ENCODE measurements at regions not wholly inside any gene's neighbourhood (a gene's known extent, or its start where the extent isn't known, plus 50 kb on each side); places are given as distances from the start of the nearest gene placed in this dataset.

DNA sequence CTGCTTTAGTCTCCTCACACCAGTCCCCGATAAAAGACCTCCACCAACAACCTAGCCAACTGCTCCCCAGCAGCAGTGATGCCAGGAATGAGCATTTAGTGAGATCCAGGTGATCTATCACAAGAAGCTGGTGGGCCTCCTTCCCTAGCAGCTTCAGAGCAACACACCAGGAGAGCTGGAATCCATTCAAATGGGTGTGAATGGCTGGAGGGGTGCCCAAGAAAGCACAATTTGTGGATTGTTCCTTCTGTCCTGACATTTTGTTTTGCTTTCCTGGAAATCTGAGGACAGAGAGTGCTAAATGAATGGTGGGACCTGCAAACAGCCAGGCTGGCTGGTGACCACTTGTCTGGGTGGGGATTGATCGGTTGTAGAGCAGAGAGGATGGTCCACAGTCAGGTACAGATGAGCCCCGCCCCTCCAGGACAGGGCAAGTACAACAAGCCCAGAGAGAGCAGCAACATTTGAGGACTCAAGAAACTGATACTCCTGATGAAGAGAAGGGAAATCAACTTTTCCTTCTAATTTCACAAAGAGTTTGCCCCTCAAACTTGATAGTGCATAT lies 316.8 kb downstream of the VPS13C start:
- no peak for DNase-seq (ENCODE audit: low read depth)

DNA sequence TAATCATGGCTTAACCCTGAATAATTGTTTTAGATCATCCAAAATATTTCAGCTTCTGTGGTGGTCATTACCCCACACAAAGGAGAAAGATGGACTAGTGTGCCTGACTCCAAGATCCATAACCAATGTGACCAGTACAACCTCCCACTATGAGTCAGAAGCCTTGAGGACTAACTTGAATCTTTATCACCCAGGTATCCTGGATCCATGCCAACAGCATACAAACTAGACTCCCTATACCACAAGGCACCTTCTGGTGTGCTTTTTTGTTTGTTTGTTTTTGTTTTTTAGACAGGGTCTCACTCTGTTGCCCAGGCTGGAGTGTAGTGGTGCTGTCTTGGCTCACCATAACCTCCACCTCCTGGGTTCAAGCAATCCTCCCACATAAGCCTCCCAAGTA lies 317.7 kb downstream of the VPS13C start:
- no peak for DNase-seq (ENCODE audit: low read depth)

DNA sequence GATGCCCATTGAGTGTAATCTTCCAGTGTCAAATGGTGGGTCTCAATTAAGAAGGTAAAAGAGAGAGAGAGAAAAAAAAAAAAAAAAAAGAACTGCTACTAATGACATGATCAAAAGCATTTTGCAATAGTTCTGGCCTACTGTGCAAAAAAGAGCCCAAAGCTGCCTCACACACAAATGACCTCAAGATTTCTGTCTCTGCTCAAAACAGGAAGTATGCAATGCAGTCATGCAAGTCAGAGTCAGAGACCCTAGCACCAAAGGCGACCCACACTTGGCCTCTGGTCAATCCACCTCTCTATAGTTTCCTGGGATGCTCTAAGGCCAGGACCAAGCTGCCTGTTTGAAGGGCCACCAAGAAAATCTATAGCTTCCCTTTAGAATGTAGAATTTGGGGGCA lies 323.5 kb downstream of the VPS13C start:
- DNase-seq (ENCODE audit: low read depth): no peak

GRCh38 chr15:61731099-61731498 lies 329.1 kb downstream of the VPS13C start:
- no peak for DNase-seq (ENCODE audit: low read depth)

DNA sequence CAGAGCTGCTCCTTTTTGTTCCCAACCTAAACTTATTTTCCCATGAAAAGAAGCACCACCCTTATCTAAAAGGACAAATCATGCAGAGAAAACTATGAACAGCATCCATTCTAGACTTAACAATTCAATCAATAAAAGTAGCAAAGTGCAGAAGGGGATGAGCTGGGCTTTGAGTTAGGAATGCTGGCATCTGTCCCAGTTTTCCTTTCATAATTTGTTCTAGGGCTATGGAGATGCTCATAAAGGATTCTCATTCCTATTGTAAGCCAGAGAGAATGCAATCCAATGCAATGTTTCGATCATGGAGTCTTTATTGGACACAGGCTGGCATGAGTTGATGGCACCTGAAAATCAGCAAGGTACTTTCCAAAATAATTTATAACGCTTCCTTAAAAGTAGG lies 330.6 kb downstream of the VPS13C start:
- no peak for DNase-seq (ENCODE audit: low read depth)

DNA sequence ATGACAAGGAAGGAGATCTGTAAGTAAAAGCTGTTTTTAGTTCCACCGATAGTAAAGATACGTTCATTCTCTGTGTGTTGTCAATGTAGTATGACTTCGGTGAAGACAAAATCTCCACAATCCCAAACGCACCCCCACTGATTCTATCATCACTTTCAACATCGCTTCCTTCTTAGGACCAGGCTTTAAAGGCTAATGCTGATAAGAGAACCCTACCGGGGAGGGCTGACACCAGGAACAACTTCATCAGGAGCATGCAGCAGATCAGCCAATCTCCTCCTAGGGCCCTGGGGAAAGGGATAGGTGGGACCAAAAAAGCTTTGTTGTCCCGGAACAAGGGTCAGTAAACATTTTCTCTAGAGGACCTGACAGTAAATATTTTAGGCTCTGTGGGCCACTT lies 334.1 kb downstream of the VPS13C start:
- DNase-seq (ENCODE audit: low read depth): no peak

- DNase-seq (ENCODE audit: low read depth): no peak
These were observed 335.0 kb downstream of the VPS13C start for GRCh38 chr15:61725251-61725650.

DNA sequence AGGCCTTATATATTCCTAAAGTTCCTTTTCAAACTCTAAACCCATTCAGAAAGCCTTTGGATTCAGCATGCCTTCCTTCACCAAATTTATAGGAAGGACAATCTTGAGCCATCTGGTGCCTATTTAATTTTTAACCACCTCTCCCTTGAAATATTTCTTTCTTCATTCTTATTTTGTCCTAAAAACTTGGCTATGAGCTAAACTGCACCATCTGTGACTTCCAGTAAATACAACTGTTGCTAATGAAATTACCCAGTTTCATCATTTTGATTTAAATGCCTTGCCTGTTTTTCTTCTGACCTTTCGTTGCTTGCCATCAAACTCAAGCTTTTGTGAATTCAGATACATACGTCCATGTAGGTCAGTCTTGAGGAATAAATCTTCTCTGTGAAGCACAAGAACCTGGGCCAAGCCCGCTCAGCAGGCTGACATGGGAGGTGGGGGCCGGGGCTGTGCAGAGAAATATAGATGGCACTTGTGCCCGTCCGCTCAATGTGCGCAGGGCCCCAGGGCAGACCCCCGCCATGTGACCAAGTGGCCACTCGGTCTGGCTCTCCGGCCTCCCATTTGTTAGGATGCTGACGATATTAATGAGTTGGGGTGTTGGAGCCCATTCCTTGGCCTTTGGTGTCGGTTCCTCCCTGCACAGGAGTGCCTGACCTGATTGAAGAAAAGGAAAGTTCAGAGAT lies 335.9 kb downstream of the VPS13C start:
- no peak for DNase-seq (ENCODE audit: low read depth)

- no peak for DNase-seq (ENCODE audit: low read depth)
These were observed 338.8 kb downstream of the VPS13C start for GRCh38 chr15:61721418-61721817.

GRCh38 chr15:61720197-61720704 lies 340.0 kb downstream of the VPS13C start:
- no peak for DNase-seq (ENCODE audit: low read depth)

- no peak for DNase-seq (ENCODE audit: low read depth)
These were observed 345.2 kb downstream of the VPS13C start for GRCh38 chr15:61715082-61715481.

DNA sequence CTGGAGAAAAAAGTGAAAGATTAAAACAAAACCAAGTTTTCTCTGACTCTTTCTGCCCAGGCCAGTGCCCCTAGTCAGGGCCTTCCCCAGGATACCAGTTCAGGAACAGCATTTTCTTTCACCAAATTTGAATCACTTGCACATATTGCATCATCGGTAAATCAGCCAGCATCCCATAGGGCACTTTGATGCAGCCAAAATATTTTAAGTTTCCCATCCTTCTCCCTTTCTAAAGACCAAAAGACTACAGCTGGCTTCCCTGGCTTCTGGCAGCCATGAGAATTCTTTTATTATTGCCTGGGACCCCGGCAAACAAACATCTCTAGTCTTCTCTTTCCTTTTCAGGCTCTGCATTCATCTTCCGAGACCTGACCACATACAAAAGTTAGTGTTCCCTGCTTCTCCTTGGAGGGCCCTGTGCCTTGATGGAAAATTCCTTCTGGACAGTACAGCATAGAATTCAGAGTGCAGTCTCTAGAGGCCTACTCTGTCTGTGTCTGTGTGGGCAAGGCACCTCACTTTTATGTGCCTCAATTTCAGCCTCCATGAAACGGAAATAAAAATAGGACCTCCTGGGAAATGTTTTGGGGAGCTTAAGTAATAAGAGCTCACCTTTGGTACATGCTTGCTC lies 348.0 kb downstream of the VPS13C start:
- DNase-seq (ENCODE audit: low read depth): no peak

- no peak for DNase-seq (ENCODE audit: low read depth)
These were observed 357.8 kb downstream of the VPS13C start for GRCh38 chr15:61702224-61703020.

- no peak for DNase-seq (ENCODE audit: low read depth)
These were observed 358.8 kb downstream of the VPS13C start for GRCh38 chr15:61701455-61701854.

GRCh38 chr15:61700803-61701202 lies 359.4 kb downstream of the VPS13C start:
- DNase-seq (ENCODE audit: low read depth): no peak

DNA sequence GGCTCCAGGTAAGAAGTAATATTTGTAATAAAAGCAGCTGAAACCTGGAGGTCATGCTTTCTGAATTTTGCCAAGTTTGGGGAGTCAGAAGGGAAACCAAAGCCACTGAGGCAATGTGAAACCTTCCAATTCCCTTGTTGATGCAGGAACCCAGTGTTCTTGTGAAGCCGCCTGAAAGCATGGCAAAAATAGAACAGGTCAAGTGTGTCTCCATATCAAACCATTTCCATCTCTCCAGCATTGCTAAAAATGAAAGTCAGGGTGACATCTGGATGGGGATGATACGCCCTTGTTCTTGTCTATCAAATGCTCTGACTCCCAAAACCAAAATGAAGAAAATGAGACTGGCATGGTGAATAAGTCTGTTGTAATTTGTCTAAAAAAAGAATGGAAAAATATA lies 362.5 kb downstream of the VPS13C start:
- DNase-seq (ENCODE audit: low read depth): no peak

DNA sequence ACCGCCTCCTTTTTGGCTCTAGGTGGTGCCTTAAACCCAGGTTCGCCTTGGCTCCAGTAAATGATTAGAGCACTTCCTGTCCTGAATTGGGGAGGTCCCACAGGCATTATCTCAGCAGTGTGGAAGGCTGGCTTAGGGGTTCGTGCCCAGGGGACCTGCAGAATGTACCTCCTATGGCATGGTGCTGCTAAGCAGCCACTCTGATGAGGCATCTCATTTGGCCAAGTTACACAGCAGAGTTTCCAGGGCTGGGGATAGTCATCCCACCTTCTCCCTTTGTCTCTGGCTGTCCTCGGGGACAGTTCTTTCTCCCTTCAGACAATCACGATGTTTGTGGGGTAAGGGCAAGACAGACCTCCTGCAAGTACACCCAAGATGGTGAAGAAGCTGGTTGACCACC lies 371.2 kb downstream of the VPS13C start:
- DNase-seq (ENCODE audit: low read depth): no peak

DNA sequence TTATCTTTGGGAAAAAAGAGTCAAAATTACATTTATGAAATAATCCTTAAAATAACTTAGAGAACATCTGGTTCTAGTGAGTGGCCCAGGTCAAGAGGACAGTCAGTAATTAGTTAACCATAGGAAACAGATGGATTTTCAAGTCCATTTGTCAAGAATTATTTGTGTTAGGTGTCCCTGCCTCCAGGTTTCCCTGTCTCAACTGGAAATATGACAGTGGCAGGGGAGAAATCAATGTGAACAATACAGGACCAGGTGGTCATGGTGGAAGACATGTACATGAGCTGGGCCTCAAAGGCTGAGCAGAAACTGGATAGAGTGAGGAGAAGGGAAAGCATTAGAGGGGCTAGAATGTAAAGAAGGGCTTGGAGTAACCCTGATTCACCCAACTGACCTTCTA lies 372.6 kb downstream of the VPS13C start:
- DNase-seq (ENCODE audit: low read depth): no peak

GRCh38 chr15:61687124-61687523 lies 373.1 kb downstream of the VPS13C start:
- DNase-seq (ENCODE audit: low read depth): no peak

DNA sequence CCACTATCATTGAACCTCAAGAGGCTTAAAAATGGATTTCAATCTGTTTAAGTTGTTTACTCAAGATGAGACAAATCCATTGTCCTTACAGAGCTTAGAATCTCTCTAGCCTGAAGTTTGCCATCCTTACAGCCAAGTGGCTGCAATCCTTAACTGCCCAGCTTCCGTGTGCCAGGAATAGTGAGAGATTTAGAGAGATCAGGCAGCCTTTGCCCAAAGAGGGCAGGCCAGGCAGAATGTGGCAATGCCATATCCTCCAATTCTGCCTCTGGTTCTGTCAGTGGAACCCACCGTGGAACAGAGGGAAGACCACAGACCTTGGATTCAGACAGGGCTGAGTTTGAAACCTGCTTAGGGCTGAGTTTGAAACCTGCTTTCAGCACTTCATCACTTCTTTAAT lies 374.3 kb downstream of the VPS13C start:
- DNase-seq (ENCODE audit: low read depth): no peak

GRCh38 chr15:61685534-61685933 lies 374.7 kb downstream of the VPS13C start:
- DNase-seq (ENCODE audit: low read depth): no peak

GRCh38 chr15:61684749-61685467 lies 375.3 kb downstream of the VPS13C start:
- DNase-seq (ENCODE audit: low read depth): no peak
